Liver (tissue), 8 donors: ENCODE measurements at regions not wholly inside any gene's neighbourhood (a gene's known extent, or its start where the extent isn't known, plus 50 kb on each side); places are given as distances from the start of the nearest gene placed in this dataset.

ENCODE experiments used
- DNase-seq: peaks from one replicate; pipeline ENCODE4 v3.0.0-alpha.2; 2017; ENCODE audit warnings: low spot score
- H3K27ac ChIP-seq, 2 donors: one replicate each; pipeline ENCODE4 v1.7.0; 2013; ENCODE audit warnings: inconsistent platforms in 2 of 2, low read length in 2 of 2, control low read depth in 1 of 2, low read depth in 1 of 2, mild to moderate bottlenecking in 1 of 2
- H3K27me3 ChIP-seq, 4 donors: one replicate each; pipeline versions ENCODE4 v1.6.1 to v1.7.0; 2013; ENCODE audit warnings: low read length in 3 of 4, inconsistent platforms in 1 of 4, mild to moderate bottlenecking in 1 of 4, moderate library complexity in 1 of 4; ENCODE audit not compliant: control insufficient read depth in 4 of 4, insufficient read depth in 4 of 4
- H3K36me3 ChIP-seq, 4 donors: one replicate each; pipeline versions ENCODE4 v1.6.1 to v1.7.0; 2013; ENCODE audit warnings: low read length in 3 of 4, mild to moderate bottlenecking in 3 of 4, low read depth in 1 of 4, moderate library complexity in 1 of 4; ENCODE audit not compliant: control insufficient read depth in 4 of 4, insufficient read depth in 3 of 4
- H3K4me1 ChIP-seq, 4 donors: one replicate each; pipeline versions ENCODE4 v1.6.1 to v1.7.0; 2013; ENCODE audit warnings: low read length in 3 of 4, mild to moderate bottlenecking in 3 of 4, moderate library complexity in 1 of 4; ENCODE audit not compliant: control insufficient read depth in 4 of 4, insufficient read depth in 4 of 4
- H3K4me3 ChIP-seq, 3 donors: one replicate each; pipeline versions ENCODE4 v1.6.1 to v1.7.0; 2013; ENCODE audit warnings: low read length in 3 of 3, control low read depth in 1 of 3, low read depth in 1 of 3, mild to moderate bottlenecking in 1 of 3
- H3K9ac ChIP-seq, 2 donors: one replicate each; pipeline ENCODE4 v1.7.0; 2013; ENCODE audit warnings: low read length in 2 of 2, mild to moderate bottlenecking in 2 of 2, moderate library complexity in 2 of 2, control low read depth in 1 of 2, low read depth in 1 of 2
- H3K9me3 ChIP-seq, 4 donors: one replicate each; pipeline versions ENCODE4 v1.6.1 to v1.7.0; 2013; ENCODE audit warnings: low read length in 3 of 4; ENCODE audit not compliant: control insufficient read depth in 4 of 4
- EGR1 ChIP-seq, 2 donors: IDR thresholded peaks; 2 replicates each; pipeline ENCODE4 v1.6.1; 2016 to 2018; ENCODE audit warnings: antibody characterized with exemption in 2 of 2, low read depth in 2 of 2
- FOXA1 ChIP-seq: IDR thresholded peaks from 2 replicates; pipeline ENCODE4 v1.6.1; 2016; ENCODE audit warnings: antibody characterized with exemption
- FOXA2 ChIP-seq: IDR thresholded peaks from 2 replicates; pipeline ENCODE4 v1.6.1; 2016; ENCODE audit warnings: antibody characterized with exemption
- GABPA ChIP-seq, 2 donors: IDR thresholded peaks in 1 of 2; conservative IDR thresholded peaks in 1 of 2; 2 replicates each; pipeline ENCODE4 v1.6.1; 2016; ENCODE audit warnings: antibody characterized with exemption in 2 of 2, mild to moderate bottlenecking in 1 of 2, moderate library complexity in 1 of 2
- HNF4A ChIP-seq, 2 donors: conservative IDR thresholded peaks; 2 replicates each; pipeline ENCODE4 v1.6.1; 2016; ENCODE audit warnings: antibody characterized with exemption in 2 of 2, mild to moderate bottlenecking in 2 of 2
- HNF4G ChIP-seq: IDR thresholded peaks from 2 replicates; pipeline ENCODE4 v1.6.1; 2016; ENCODE audit warnings: antibody characterized with exemption
- JUND ChIP-seq, 2 donors: IDR thresholded peaks; 2 replicates each; pipeline ENCODE4 v1.6.1; 2016; ENCODE audit warnings: antibody characterized with exemption in 2 of 2
- NR2F2 ChIP-seq: IDR thresholded peaks from 2 replicates; pipeline ENCODE4 v1.6.1; 2016; ENCODE audit warnings: antibody characterized with exemption
- RAD21 ChIP-seq, 2 donors: IDR thresholded peaks; 2 replicates each; pipeline ENCODE4 v1.6.1; 2016; ENCODE audit warnings: antibody characterized with exemption in 2 of 2, mild to moderate bottlenecking in 2 of 2
- RXRA ChIP-seq, 2 donors: IDR thresholded peaks; 2 replicates each; pipeline ENCODE4 v1.6.1; 2017 to 2018; ENCODE audit warnings: antibody characterized with exemption in 2 of 2, mild to moderate bottlenecking in 1 of 2
- SP1 ChIP-seq: IDR thresholded peaks from 2 replicates; pipeline ENCODE4 v1.6.1; 2018; ENCODE audit warnings: antibody characterized with exemption, mild to moderate bottlenecking
- TAF1 ChIP-seq: conservative IDR thresholded peaks from 2 replicates; pipeline ENCODE4 v1.6.1; 2016; ENCODE audit warnings: antibody characterized with exemption, mild to moderate bottlenecking
- YY1 ChIP-seq: IDR thresholded peaks from 2 replicates; pipeline ENCODE4 v1.6.1; 2016; ENCODE audit warnings: antibody characterized with exemption, mild to moderate bottlenecking
- WGBS: extraction: QIAGEN DNeasy Blood & Tissue Kit; methylation state at CpG from one replicate; pipeline ENCODE4 v1.1.7; 2013; 5-methylcytosine and 5-hydroxymethylcytosine counted together
- TF ChIP-seq, protein P1 (sequence below): fragments of 150-350 bp; IDR thresholded peaks from 2 replicates; pipeline ENCODE4 v1.5.1; 2017; ENCODE audit warnings: improper control_type of control experiment, low read depth, low read length; ENCODE audit not compliant: missing input control
- TF ChIP-seq, protein P2 (sequence below): IDR thresholded peaks from 2 replicates; pipeline ENCODE4 v1.6.1; 2016; ENCODE audit warnings: antibody characterized with exemption
- TF ChIP-seq, protein P3 (sequence below): IDR thresholded peaks from 2 replicates; pipeline ENCODE4 v1.6.1; 2016; ENCODE audit warnings: antibody characterized with exemption
- TF ChIP-seq, protein P4 (sequence below): IDR thresholded peaks from 2 replicates; pipeline ENCODE4 v1.6.1; 2016; ENCODE audit warnings: antibody characterized with exemption, mild to moderate bottlenecking
- TF ChIP-seq, protein P5 (sequence below): IDR thresholded peaks from 2 replicates; pipeline ENCODE4 v1.6.1; 2016; ENCODE audit warnings: antibody characterized with exemption
- donor health status: healthy.
- donor health status: healthy.
- donor health status: healthy.
- donor health status: healthy.
- donor health status: healthy.

DNA sequence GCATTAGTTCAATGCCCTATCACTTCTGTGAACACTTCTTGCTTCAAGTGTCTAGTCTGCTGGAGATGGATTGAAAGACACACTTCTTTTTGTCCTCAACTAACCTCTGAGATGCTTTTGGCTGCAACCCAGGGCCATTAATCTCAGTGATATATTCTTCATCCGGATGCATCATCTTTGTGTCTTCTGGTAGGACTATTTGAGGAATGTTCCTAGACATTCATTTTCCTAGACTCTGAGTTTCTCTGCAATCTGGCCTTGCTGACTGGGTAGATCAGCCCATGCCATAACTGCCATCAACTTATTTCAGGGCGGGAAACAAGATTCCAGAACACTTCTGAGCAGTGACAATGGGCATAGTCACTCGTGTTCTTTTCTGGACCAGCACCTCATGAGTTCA lies 329.4 kb downstream of the PDGFC start:
- no peak for DNase-seq
- Histone ChIP-seq H3K4me1 (no peaks in the 10 kb centered on the region), H3K9ac (no peak overlapping the region), H3K9me3 (peaks cover 0 to under 1% (median 0%) of the 10 kb centered on the region in 4 donors), H3K27ac (no peak overlapping the region), H3K27me3 (peaks cover 0 to 2% (median 0%) of the 10 kb centered on the region in 4 donors), H3K36me3 (no peaks in the 10 kb centered on the region), H3K4me3 (no peak overlapping the region)
- WGBS, result 80% methylated on average over 3 of the region's 3 CpGs
- TF ChIP-seq, protein P1, sequence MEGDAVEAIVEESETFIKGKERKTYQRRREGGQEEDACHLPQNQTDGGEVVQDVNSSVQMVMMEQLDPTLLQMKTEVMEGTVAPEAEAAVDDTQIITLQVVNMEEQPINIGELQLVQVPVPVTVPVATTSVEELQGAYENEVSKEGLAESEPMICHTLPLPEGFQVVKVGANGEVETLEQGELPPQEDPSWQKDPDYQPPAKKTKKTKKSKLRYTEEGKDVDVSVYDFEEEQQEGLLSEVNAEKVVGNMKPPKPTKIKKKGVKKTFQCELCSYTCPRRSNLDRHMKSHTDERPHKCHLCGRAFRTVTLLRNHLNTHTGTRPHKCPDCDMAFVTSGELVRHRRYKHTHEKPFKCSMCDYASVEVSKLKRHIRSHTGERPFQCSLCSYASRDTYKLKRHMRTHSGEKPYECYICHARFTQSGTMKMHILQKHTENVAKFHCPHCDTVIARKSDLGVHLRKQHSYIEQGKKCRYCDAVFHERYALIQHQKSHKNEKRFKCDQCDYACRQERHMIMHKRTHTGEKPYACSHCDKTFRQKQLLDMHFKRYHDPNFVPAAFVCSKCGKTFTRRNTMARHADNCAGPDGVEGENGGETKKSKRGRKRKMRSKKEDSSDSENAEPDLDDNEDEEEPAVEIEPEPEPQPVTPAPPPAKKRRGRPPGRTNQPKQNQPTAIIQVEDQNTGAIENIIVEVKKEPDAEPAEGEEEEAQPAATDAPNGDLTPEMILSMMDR, result no peak
- TF ChIP-seq EGR1 (IDR thresholded peaks at IDR 0.05; ENCODE audit: low read depth in 2 of 2) (no peak), NR2F2 (no peak), HNF4G (no peak), RXRA (IDR thresholded peaks at IDR 0.05) (no peak), GABPA (IDR thresholded peaks at IDR 0.05 in 1 of 2, conservative IDR thresholded peaks at IDR 0.05 in 1 of 2) (no peak), RAD21 (IDR thresholded peaks at IDR 0.05) (no peak), TAF1 (no peak), FOXA1 (no peak), YY1 (no peak), FOXA2 (no peak), JUND (IDR thresholded peaks at IDR 0.05) (no peak), HNF4A (conservative IDR thresholded peaks at IDR 0.05) (no peak), SP1 (no peak)
- TF ChIP-seq, protein P2, sequence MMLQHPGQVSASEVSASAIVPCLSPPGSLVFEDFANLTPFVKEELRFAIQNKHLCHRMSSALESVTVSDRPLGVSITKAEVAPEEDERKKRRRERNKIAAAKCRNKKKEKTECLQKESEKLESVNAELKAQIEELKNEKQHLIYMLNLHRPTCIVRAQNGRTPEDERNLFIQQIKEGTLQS, result no peak
- TF ChIP-seq, protein P3, sequence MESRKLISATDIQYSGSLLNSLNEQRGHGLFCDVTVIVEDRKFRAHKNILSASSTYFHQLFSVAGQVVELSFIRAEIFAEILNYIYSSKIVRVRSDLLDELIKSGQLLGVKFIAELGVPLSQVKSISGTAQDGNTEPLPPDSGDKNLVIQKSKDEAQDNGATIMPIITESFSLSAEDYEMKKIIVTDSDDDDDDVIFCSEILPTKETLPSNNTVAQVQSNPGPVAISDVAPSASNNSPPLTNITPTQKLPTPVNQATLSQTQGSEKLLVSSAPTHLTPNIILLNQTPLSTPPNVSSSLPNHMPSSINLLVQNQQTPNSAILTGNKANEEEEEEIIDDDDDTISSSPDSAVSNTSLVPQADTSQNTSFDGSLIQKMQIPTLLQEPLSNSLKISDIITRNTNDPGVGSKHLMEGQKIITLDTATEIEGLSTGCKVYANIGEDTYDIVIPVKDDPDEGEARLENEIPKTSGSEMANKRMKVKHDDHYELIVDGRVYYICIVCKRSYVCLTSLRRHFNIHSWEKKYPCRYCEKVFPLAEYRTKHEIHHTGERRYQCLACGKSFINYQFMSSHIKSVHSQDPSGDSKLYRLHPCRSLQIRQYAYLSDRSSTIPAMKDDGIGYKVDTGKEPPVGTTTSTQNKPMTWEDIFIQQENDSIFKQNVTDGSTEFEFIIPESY, result no peak
- TF ChIP-seq, protein P4, sequence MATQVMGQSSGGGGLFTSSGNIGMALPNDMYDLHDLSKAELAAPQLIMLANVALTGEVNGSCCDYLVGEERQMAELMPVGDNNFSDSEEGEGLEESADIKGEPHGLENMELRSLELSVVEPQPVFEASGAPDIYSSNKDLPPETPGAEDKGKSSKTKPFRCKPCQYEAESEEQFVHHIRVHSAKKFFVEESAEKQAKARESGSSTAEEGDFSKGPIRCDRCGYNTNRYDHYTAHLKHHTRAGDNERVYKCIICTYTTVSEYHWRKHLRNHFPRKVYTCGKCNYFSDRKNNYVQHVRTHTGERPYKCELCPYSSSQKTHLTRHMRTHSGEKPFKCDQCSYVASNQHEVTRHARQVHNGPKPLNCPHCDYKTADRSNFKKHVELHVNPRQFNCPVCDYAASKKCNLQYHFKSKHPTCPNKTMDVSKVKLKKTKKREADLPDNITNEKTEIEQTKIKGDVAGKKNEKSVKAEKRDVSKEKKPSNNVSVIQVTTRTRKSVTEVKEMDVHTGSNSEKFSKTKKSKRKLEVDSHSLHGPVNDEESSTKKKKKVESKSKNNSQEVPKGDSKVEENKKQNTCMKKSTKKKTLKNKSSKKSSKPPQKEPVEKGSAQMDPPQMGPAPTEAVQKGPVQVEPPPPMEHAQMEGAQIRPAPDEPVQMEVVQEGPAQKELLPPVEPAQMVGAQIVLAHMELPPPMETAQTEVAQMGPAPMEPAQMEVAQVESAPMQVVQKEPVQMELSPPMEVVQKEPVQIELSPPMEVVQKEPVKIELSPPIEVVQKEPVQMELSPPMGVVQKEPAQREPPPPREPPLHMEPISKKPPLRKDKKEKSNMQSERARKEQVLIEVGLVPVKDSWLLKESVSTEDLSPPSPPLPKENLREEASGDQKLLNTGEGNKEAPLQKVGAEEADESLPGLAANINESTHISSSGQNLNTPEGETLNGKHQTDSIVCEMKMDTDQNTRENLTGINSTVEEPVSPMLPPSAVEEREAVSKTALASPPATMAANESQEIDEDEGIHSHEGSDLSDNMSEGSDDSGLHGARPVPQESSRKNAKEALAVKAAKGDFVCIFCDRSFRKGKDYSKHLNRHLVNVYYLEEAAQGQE, result no peak
- TF ChIP-seq, protein P5, sequence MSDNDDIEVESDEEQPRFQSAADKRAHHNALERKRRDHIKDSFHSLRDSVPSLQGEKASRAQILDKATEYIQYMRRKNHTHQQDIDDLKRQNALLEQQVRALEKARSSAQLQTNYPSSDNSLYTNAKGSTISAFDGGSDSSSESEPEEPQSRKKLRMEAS, result no peak
